A549 (cell line): ENCODE measurements at regions not wholly inside any gene's neighbourhood (a gene's known extent, or its start where the extent isn't known, plus 50 kb on each side); places are given as distances from the start of the nearest gene placed in this dataset.
"Not testable (repeated sequence)": the region's sequence is repeated elsewhere in the genome, so short reads cannot be mapped to it uniquely, and the experiment has no call there.

ENCODE experiments used
- ATAC-seq, 2 experiments: fragments of 200-7000 bp in 1 of 2; fragments of >200 bp in 1 of 2; cut with Nextera tagmentation in 1 of 2; cut with Tn5 transposase in 1 of 2; 3 replicates each; pipeline versions ENCODE4 v1.8.0 to v1.9.1; 2018 to 2020; ENCODE audit warnings: mild to moderate bottlenecking in 1 of 2, moderate library complexity in 1 of 2
- CTCF ChIA-PET: fragments of 300-600 bp; sonication (Branson Sonifier 250); formaldehyde crosslinking; extraction: SDS; loops from one replicate; lab custom pipeline; 2021; ENCODE audit warnings: antibody characterized with exemption, inconsistent platforms; lab: Yijun Ruan, JAX
- POLR2A ChIA-PET: fragments of 350-600 bp; formaldehyde crosslinking; extraction: SDS; loops from one replicate; lab custom pipeline; 2021; ENCODE audit warnings: antibody characterized with exemption, inconsistent platforms; lab: Yijun Ruan, JAX
- DNase-seq, 2 experiments: peaks; one replicate each; pipeline versions ENCODE4 v3.0.0 to v3.0.0-alpha.2; 2011 to 2016; ENCODE audit warnings: low read depth in 1 of 2, low spot score in 1 of 2
- FAIRE-seq: peaks from 2 replicates; lab custom pipeline; 2011; peaks lifted over from hg19 to GRCh38; lab: Jason Lieb, UNC
- H3K27ac ChIP-seq, 2 experiments: fragments of >200 bp; sonication (Bioruptor Twin); formaldehyde crosslinking; 3 replicates each; pipeline ENCODE4 v1.5.1; 2016 to 2017
- H3K4me1 ChIP-seq: fragments of >200 bp; sonication (Bioruptor Twin); formaldehyde crosslinking; 3 replicates; pipeline ENCODE4 v1.6.1; 2016
- H3K4me2 ChIP-seq: fragments of >200 bp; sonication (Bioruptor Twin); formaldehyde crosslinking; 3 replicates; pipeline ENCODE4 v1.6.1; 2016
- H3K4me3 ChIP-seq: fragments of >200 bp; sonication (Bioruptor Twin); formaldehyde crosslinking; 3 replicates; pipeline ENCODE4 v1.5.1; 2016
- H3K9me3 ChIP-seq: fragments of >200 bp; sonication (Bioruptor Twin); formaldehyde crosslinking; 3 replicates; pipeline ENCODE4 v1.6.1; 2016
- BHLHE40 ChIP-seq: IDR thresholded peaks from 2 replicates; pipeline ENCODE4 v1.6.1; 2012; ENCODE audit warnings: low read depth, low read length, inconsistent platforms
- CBX2 ChIP-seq: fragments of 200-600 bp; sonication (generic); IDR thresholded peaks from 2 replicates; pipeline ENCODE4 v1.6.1; 2016; ENCODE audit warnings: low read depth, mild to moderate bottlenecking, borderline replicate concordance
- CBX8 ChIP-seq: fragments of 200-600 bp; sonication (generic); IDR thresholded peaks from 2 replicates; pipeline ENCODE4 v1.6.1; 2016
- ESRRA ChIP-seq: fragments of 150-350 bp; IDR thresholded peaks from 2 replicates; pipeline ENCODE4 v1.6.1; 2014; ENCODE audit warnings: mild to moderate bottlenecking, low read length, borderline replicate concordance
- FOSL2 ChIP-seq, 2 experiments: fragments of 450-650 bp in 1 of 2; fragments of >200 bp in 1 of 2; sonication (Bioruptor Twin) in 1 of 2; formaldehyde crosslinking; IDR thresholded peaks; 2 replicates each; pipeline versions ENCODE4 v1.5.0 to v1.6.1; 2016 to 2020; ENCODE audit warnings: mild to moderate bottlenecking in 1 of 2, moderate library complexity in 1 of 2
- FOXS1 ChIP-seq: fragments of 250-450 bp; sonication (Bioruptor Pico); IDR thresholded peaks from 2 replicates; pipeline ENCODE4 v1.5.0; 2020; ENCODE audit warnings: mild to moderate bottlenecking, moderate library complexity
- MAFK ChIP-seq: fragments of 450-650 bp; IDR thresholded peaks from 2 replicates; pipeline ENCODE4 v1.6.1; 2014; ENCODE audit not compliant: partially characterized antibody
- RNF2 ChIP-seq: fragments of 200-600 bp; sonication (generic); IDR thresholded peaks from 2 replicates; pipeline ENCODE4 v1.6.1; 2016; ENCODE audit warnings: low read depth, mild to moderate bottlenecking, antibody characterized with exemption, moderate library complexity, borderline replicate concordance
- SMC3 ChIP-seq: fragments of >200 bp; sonication (Bioruptor Twin); formaldehyde crosslinking; IDR thresholded peaks from 3 replicates; pipeline ENCODE4 v1.6.1; 2018; ENCODE audit warnings: inconsistent platforms
- TP53 ChIP-seq: fragments of 250-450 bp; sonication (Bioruptor Pico); IDR thresholded peaks from 2 replicates; pipeline ENCODE4 v1.5.0; 2021; ENCODE audit warnings: mild to moderate bottlenecking, moderate library complexity
- ZC3H11A ChIP-seq: fragments of 450-650 bp; IDR thresholded peaks from 2 replicates; pipeline ENCODE4 v1.6.1; 2014; ENCODE audit warnings: antibody characterized with exemption, mild to moderate bottlenecking
- ZNF302 ChIP-seq: fragments of 250-450 bp; sonication (Bioruptor Pico); IDR thresholded peaks from 2 replicates; pipeline ENCODE4 v1.9.0; 2021; ENCODE audit warnings: inconsistent platforms, mild to moderate bottlenecking, moderate library complexity
- WGBS: methylation state at CpG from one replicate; pipeline ENCODE4 v1.1.6; 2017; ENCODE audit errors: missing lambda C conversion rate; 5-methylcytosine and 5-hydroxymethylcytosine counted together
- TF ChIP-seq, protein P1 (sequence below): fragments of >200 bp; sonication (Bioruptor Twin); formaldehyde crosslinking; IDR thresholded peaks from 3 replicates; pipeline ENCODE4 v1.5.1; 2016
- TF ChIP-seq, protein P2 (sequence below): fragments of >200 bp; sonication (Bioruptor Twin); formaldehyde crosslinking; IDR thresholded peaks from 2 replicates; pipeline ENCODE4 v1.6.1; 2016

DNA sequence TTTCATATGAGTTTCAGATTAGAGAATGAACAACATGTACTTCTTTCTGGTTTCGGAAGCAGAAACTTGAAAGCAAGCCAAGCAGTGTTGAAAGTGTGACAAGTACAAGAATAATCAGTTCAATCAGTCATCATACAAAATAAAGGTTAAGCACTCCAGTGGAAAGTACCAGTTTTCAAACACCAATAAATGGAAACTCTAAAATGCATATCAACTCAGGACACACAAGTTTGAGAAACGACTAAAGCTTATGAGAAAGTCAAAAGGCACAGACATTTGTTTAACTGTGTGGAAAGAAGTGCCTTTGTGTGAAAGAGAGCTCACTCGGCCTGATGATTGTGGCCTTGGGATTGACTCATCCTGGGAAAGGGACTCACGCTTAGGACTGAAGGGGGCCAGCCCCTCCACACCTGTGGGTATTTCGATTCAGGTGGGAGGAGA lies 60.6 kb upstream of the AKR1C1 start:
- Histone ChIP-seq H3K27ac (no peak overlapping the region; a peak in 1 of 6 replicates), H3K4me1 (peaks cover 8% of the 10 kb centered on the region; the same call in 1 of the 3 replicates), H3K4me2 (no peak overlapping the region), H3K9me3 (no peaks in the 10 kb centered on the region), H3K4me3 (no peak overlapping the region)
- ATAC-seq, result no peak
- FAIRE-seq, result peak; percentile 49
- TF ChIP-seq ZNF302 (no peak), CBX8 (no peak), FOSL2 (IDR thresholded peaks at IDR 0.05) (no peak), FOSL2 (CRISPR knock-in tag; IDR thresholded peaks at IDR 0.05) (no peak), ZC3H11A (no peak), TP53 (CRISPR knock-in tag) (no peak), CBX2 (no peak), ESRRA (no peak), SMC3 (no peak), BHLHE40 (no peak), RNF2 (no peak), FOXS1 (CRISPR knock-in tag) (no peak)
- TF ChIP-seq, protein P1, sequence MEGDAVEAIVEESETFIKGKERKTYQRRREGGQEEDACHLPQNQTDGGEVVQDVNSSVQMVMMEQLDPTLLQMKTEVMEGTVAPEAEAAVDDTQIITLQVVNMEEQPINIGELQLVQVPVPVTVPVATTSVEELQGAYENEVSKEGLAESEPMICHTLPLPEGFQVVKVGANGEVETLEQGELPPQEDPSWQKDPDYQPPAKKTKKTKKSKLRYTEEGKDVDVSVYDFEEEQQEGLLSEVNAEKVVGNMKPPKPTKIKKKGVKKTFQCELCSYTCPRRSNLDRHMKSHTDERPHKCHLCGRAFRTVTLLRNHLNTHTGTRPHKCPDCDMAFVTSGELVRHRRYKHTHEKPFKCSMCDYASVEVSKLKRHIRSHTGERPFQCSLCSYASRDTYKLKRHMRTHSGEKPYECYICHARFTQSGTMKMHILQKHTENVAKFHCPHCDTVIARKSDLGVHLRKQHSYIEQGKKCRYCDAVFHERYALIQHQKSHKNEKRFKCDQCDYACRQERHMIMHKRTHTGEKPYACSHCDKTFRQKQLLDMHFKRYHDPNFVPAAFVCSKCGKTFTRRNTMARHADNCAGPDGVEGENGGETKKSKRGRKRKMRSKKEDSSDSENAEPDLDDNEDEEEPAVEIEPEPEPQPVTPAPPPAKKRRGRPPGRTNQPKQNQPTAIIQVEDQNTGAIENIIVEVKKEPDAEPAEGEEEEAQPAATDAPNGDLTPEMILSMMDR, result no peak
- CTCF ChIA-PET, result interaction anchor here (1.2 kb wide), 1 partner anchor 53 kb away, joined by 4 read pairs; no protein-coding TSS in a partner anchor
- 46% methylated on average over 5 of the region's 5 CpGs for WGBS
- DNase-seq, result no peak
- POLR2A ChIA-PET, result no interaction called here

DNA sequence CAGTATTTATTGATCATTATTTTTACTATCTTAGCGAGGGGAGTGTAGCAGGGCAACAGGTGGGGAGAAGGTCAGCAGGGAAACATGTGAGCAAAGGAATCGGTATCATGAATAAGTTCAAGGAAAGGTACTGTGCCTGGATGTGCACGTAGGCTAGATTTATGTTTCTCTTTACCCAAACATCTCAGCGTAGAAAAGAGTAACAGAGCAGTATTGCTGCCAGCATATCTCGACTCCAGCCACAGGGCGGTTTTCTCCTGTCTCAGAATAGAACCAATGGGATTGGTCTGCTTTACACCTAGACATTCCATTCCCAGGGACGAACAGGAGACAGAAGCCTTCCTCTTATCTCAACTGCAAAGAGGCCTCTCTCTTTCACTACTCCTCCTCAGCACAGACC lies 60.1 kb upstream of the AKR1C1 start:
- POLR2A ChIA-PET, H3K27ac ChIP-seq, DNase-seq, H3K4me1 ChIP-seq, FAIRE-seq, H3K4me2 ChIP-seq, H3K9me3 ChIP-seq, H3K4me3 ChIP-seq, ATAC-seq: not testable (repeated sequence)
- WGBS, result 77% methylated on average over 7 of the region's 7 CpGs
- CTCF ChIA-PET, result interaction anchor here (1.2 kb wide), 1 partner anchor 53 kb away, joined by 4 read pairs; no protein-coding TSS in a partner anchor

DNA sequence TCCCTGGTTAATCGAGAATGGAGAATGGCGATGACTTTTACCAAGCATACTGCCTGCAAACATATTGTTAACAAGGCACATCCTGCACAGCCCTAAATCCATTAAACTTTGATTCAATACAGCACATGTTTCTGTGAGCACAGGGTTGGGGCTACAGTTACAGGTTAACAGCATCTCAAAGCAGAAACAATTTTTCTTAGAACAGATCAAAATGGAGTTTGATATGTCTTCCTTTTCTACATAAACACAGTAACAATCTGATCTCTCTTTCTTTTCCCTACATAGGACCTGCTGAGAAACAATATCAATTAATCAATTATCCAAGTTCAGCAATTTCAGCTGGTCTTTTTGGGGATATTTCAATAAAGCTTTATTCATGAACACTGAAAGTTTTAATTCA lies 59.5 kb upstream of the AKR1C1 start:
- H3K4me1 ChIP-seq, POLR2A ChIA-PET, DNase-seq, H3K4me3 ChIP-seq, CTCF ChIA-PET, ATAC-seq, FAIRE-seq, H3K9me3 ChIP-seq, H3K4me2 ChIP-seq, H3K27ac ChIP-seq: not testable (repeated sequence)
- WGBS, result 100% methylated on average over 2 of the region's 2 CpGs

DNA sequence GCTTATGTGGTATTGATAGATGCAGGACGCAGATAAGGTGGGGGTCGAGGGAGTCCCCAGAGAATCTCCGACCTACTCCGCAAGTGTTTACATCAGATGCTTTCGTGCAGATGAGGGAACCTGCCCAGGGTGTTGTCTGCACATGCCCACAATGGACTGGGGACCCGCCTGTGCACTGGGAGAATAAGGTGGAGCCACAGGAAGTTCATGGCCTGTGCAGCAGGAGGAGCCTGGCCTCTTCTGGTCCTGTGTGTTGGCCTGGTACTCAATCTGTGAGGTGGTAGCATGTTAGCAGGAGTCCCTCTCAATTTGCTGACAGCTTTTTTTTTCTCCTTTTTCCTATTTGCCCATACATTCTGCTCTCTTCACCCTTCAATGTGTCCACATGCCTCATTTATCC lies 54.1 kb upstream of the AKR1C1 start:
- WGBS, result 92% methylated on average over 6 of the region's 6 CpGs

More for the DNA sequence above, 54.1 kb upstream of the AKR1C1 start:
- Histone ChIP-seq H3K4me2 (no peak overlapping the region), H3K9me3 (no peaks in the 10 kb centered on the region), H3K4me1 (peaks cover 4% of the 10 kb centered on the region; the same call in 1 of the 3 replicates), H3K4me3 (no peak overlapping the region), H3K27ac (no peak overlapping the region)
- DNase-seq (peak in 1 of 2 experiments; percentile 26), FAIRE-seq (no peak), ATAC-seq (peak; percentile 50 to 74; a peak in 3 of 6 replicates)
- CTCF ChIA-PET, result interaction anchor here (1.0 to 1.9 kb wide), 2 partner anchors 59 kb away, joined by 4 to 6 read pairs; no protein-coding TSS in a partner anchor
- TF ChIP-seq MAFK, result peak; percentile 12
- TF ChIP-seq, protein P2, sequence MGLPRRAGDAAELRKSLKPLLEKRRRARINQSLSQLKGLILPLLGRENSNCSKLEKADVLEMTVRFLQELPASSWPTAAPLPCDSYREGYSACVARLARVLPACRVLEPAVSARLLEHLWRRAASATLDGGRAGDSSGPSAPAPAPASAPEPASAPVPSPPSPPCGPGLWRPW, result no peak
- POLR2A ChIA-PET, result no interaction called here
